Ishikawa (cell line): ENCODE measurements at regions not wholly inside any gene's neighbourhood (a gene's known extent, or its start where the extent isn't known, plus 50 kb on each side); places are given as distances from the start of the nearest gene placed in this dataset.

Experiments used
- CEBPB ChIP-seq: IDR thresholded peaks from 2 replicates; pipeline ENCODE4 v1.6.1; 2012
- CREB1 ChIP-seq: IDR thresholded peaks from 2 replicates; pipeline ENCODE4 v1.6.1; 2012; ENCODE audit warnings: low read depth
- EGR1 ChIP-seq: IDR thresholded peaks from 2 replicates; pipeline ENCODE4 v1.6.1; 2012
- EP300 ChIP-seq: IDR thresholded peaks from 2 replicates; pipeline ENCODE4 v1.6.1; 2012; ENCODE audit warnings: borderline replicate concordance
- FOXM1 ChIP-seq: IDR thresholded peaks from 2 replicates; pipeline ENCODE4 v1.6.1; 2012; ENCODE audit warnings: low read depth, borderline replicate concordance
- TAF1 ChIP-seq: IDR thresholded peaks from 2 replicates; pipeline ENCODE4 v1.6.1; 2012; ENCODE audit warnings: low read depth, mild to moderate bottlenecking
- TCF12 ChIP-seq: IDR thresholded peaks from 2 replicates; pipeline ENCODE4 v1.6.1; 2012; ENCODE audit warnings: low read depth
- TEAD4 ChIP-seq: IDR thresholded peaks from 2 replicates; pipeline ENCODE4 v1.6.1; 2012
- YY1 ChIP-seq: IDR thresholded peaks from 2 replicates; pipeline ENCODE4 v1.6.1; 2012; ENCODE audit warnings: low read depth
- ZBTB7A ChIP-seq: IDR thresholded peaks from 2 replicates; pipeline ENCODE4 v1.6.1; 2012; ENCODE audit warnings: low read depth
- TF ChIP-seq, protein P1 (sequence below): IDR thresholded peaks from 2 replicates; pipeline ENCODE4 v1.6.1; 2012
- TF ChIP-seq, protein P2 (sequence below): IDR thresholded peaks from 2 replicates; pipeline ENCODE4 v1.6.1; 2012; ENCODE audit warnings: low read depth, mild to moderate bottlenecking
- TF ChIP-seq, protein P3 (sequence below): IDR thresholded peaks from 2 replicates; pipeline ENCODE4 v1.6.1; 2012

DNA sequence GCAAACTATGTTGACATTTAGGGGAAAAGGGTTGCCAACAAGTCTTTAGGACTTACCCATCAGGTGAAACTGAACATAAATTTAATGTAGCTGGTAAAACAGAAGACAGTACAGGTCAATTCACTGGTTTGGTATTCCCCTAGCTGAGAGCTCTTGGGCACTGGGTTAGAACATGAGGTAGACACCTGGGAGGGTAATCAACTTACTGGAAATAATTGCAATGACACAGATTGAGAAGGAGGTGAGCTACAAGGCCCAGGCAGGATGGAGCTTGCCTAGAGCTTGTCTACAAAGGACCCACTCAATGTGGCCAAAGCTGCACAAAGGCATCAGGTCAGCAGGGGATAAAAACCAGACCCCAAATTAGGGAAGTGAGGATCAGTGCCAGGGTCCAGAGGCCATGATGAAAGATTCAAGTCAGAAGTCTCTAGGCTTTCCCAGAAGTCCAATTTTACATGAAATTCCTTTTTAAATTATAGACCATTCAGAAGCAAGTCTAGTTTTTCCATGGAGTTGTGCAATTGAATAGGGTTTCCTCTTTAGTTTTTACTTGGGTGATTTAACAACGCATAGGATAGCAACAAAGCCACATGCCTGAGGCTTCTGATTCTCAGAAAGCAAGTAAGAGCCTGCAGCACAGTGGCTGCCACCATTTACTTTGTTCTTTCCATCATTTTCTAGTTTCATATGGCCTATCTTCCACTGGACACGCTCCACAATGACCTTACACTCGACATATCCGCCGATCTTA lies 194.0 kb downstream of the NDFIP2 start:
- TF ChIP-seq CEBPB (no peak), EP300 (no peak), TAF1 (no peak), FOXM1 (no peak), YY1 (no peak), ZBTB7A (no peak), TEAD4 (no peak), TCF12 (no peak), CREB1 (no peak), EGR1 (no peak)
- TF ChIP-seq, protein P1, sequence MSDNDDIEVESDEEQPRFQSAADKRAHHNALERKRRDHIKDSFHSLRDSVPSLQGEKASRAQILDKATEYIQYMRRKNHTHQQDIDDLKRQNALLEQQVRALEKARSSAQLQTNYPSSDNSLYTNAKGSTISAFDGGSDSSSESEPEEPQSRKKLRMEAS: no peak
- TF ChIP-seq, protein P2, sequence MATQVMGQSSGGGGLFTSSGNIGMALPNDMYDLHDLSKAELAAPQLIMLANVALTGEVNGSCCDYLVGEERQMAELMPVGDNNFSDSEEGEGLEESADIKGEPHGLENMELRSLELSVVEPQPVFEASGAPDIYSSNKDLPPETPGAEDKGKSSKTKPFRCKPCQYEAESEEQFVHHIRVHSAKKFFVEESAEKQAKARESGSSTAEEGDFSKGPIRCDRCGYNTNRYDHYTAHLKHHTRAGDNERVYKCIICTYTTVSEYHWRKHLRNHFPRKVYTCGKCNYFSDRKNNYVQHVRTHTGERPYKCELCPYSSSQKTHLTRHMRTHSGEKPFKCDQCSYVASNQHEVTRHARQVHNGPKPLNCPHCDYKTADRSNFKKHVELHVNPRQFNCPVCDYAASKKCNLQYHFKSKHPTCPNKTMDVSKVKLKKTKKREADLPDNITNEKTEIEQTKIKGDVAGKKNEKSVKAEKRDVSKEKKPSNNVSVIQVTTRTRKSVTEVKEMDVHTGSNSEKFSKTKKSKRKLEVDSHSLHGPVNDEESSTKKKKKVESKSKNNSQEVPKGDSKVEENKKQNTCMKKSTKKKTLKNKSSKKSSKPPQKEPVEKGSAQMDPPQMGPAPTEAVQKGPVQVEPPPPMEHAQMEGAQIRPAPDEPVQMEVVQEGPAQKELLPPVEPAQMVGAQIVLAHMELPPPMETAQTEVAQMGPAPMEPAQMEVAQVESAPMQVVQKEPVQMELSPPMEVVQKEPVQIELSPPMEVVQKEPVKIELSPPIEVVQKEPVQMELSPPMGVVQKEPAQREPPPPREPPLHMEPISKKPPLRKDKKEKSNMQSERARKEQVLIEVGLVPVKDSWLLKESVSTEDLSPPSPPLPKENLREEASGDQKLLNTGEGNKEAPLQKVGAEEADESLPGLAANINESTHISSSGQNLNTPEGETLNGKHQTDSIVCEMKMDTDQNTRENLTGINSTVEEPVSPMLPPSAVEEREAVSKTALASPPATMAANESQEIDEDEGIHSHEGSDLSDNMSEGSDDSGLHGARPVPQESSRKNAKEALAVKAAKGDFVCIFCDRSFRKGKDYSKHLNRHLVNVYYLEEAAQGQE: no peak
- TF ChIP-seq, protein P3, sequence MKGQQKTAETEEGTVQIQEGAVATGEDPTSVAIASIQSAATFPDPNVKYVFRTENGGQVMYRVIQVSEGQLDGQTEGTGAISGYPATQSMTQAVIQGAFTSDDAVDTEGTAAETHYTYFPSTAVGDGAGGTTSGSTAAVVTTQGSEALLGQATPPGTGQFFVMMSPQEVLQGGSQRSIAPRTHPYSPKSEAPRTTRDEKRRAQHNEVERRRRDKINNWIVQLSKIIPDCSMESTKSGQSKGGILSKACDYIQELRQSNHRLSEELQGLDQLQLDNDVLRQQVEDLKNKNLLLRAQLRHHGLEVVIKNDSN: no peak
